Endometrium (tissue), 2 donors: ENCODE measurements at regions not wholly inside any gene's neighbourhood (a gene's known extent, or its start where the extent isn't known, plus 50 kb on each side); places are given as distances from the start of the nearest gene placed in this dataset.

Experiments
- FAIRE-seq: peaks from 2 replicates; lab custom pipeline; 2012; peaks lifted over from hg19 to GRCh38; lab: Jason Lieb, UNC
- donor health status: control.
- donor health status: control.

GRCh38 chr5:103461243-103461642 is 101.3 kb downstream of the NUDT12 start:
- no peak for FAIRE-seq

GRCh38 chr5:103458497-103459040 is 104.0 kb downstream of the NUDT12 start:
- FAIRE-seq: no peak

- FAIRE-seq: no peak
Measured at GRCh38 chr5:103456476-103456875, 106.1 kb downstream of the NUDT12 start.

GRCh38 chr5:103455796-103456195 is 106.8 kb downstream of the NUDT12 start:
- FAIRE-seq: no peak

- FAIRE-seq: no peak
Measured at GRCh38 chr5:103454770-103455169, 107.8 kb downstream of the NUDT12 start.

- no peak for FAIRE-seq
Measured at GRCh38 chr5:103452666-103453065, 109.9 kb downstream of the NUDT12 start.

- no peak for FAIRE-seq
Measured at GRCh38 chr5:103452089-103452488, 110.5 kb downstream of the NUDT12 start.

GRCh38 chr5:103451261-103451660 is 111.3 kb downstream of the NUDT12 start:
- FAIRE-seq: no peak

GRCh38 chr5:103450333-103451061 is 112.1 kb downstream of the NUDT12 start:
- FAIRE-seq: no peak

GRCh38 chr5:103446813-103447212 is 115.8 kb downstream of the NUDT12 start:
- no peak for FAIRE-seq

GRCh38 chr5:103445426-103446035 is 117.1 kb downstream of the NUDT12 start:
- no peak for FAIRE-seq

- FAIRE-seq: no peak
Measured at GRCh38 chr5:103444333-103445038, 118.1 kb downstream of the NUDT12 start.

- no peak for FAIRE-seq
Measured at GRCh38 chr5:103442750-103443149, 119.8 kb downstream of the NUDT12 start.

- no peak for FAIRE-seq
Measured at GRCh38 chr5:103441523-103441922, 121.1 kb downstream of the NUDT12 start.

GRCh38 chr5:103439007-103439406 is 123.6 kb downstream of the NUDT12 start:
- FAIRE-seq: no peak

GRCh38 chr5:103436656-103437055 is 125.9 kb downstream of the NUDT12 start:
- FAIRE-seq: no peak

- FAIRE-seq: no peak
Measured at GRCh38 chr5:103436112-103436511, 126.5 kb downstream of the NUDT12 start.

- FAIRE-seq: no peak
Measured at GRCh38 chr5:103435136-103435889, 127.3 kb downstream of the NUDT12 start.

GRCh38 chr5:103434057-103434456 is 128.5 kb downstream of the NUDT12 start:
- FAIRE-seq: no peak

GRCh38 chr5:103433211-103433610 is 129.4 kb downstream of the NUDT12 start:
- FAIRE-seq: no peak

GRCh38 chr5:103428923-103429322 is 133.7 kb downstream of the NUDT12 start:
- no peak for FAIRE-seq

GRCh38 chr5:103428411-103428871 is 134.1 kb downstream of the NUDT12 start:
- no peak for FAIRE-seq
